ENCODE measurements at regions not wholly inside any gene's neighbourhood (a gene's known extent, or its start where the extent isn't known, plus 50 kb on each side); places are given as distances from the start of the nearest gene placed in this dataset.

- Histone ChIP-seq H3K4me3 (ENCODE audit: low read length) (no peak overlapping the region), H3F3A (ENCODE audit: insufficient read depth, low read length) (peaks cover 23% of the 10 kb centered on the region), H3K9ac (ENCODE audit: low read length) (no peak overlapping the region), H3K9me3 (replicated peaks; ENCODE audit: insufficient read depth, low read length) (no peaks in the 10 kb centered on the region), H3K9me2 (replicated peaks; ENCODE audit: insufficient read depth, low read length) (no peaks in the 10 kb centered on the region), H3K27me3 (replicated peaks; ENCODE audit: insufficient read depth, low read length) (no peaks in the 10 kb centered on the region), H3K36me3 (replicated peaks; ENCODE audit: insufficient read depth, low read length) (no peaks in the 10 kb centered on the region), H4K20me1 (ENCODE audit: insufficient read depth, low read length) (no peaks in the 10 kb centered on the region), H3K79me2 (ENCODE audit: low read length) (peaks cover 91% of the 10 kb centered on the region), H3K27ac (ENCODE audit: low read length) (no peak overlapping the region), H2AFZ (ENCODE audit: low read length) (no peak overlapping the region), H3K4me1 (ENCODE audit: low read length) (peaks cover 34% of the 10 kb centered on the region), H3K4me2 (ENCODE audit: low read depth, low read length) (peak overlapping the region; percentile 56; the same call in 1 of the 2 replicates)
- no peak for TF ChIP-seq CTCF (IDR thresholded peaks at IDR 0.05; ENCODE audit: low read length)
- no peak for TF ChIP-seq EZH2 (optimal IDR thresholded peaks at IDR 0.05; ENCODE audit: low read depth, low read length)
- no peak for DNase-seq
Measured at GRCh38 chr17:72512649-72513556, 392.1 kb downstream of the SOX9 start.

DNA sequence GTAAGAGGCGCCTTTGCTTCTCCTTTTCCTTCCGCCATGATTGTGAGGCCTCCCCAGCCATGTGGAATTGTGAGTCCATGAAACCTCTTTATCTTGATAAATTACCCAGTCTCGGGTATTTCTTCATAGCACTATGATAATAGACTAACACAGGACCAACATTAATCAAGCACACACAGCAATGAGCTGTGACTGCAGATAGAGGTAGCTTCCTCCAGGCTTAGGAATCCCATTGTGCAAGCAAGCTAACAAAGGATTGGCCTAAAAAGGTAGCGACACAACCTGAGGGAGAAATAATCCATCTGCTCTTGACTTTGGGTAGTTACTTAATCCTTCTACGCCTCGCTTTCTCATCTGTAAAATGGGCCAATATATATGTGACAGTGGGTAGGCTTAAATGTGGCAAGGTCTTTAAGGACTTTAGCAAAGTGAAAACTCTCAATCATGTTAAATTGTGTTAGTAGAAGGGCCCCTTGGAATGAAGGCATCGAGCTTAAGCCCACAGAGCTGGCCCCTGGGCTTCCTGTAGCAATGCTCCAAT lies 393.6 kb downstream of the SOX9 start:
- Histone ChIP-seq H3K9me2 (replicated peaks; ENCODE audit: insufficient read depth, low read length) (no peaks in the 10 kb centered on the region), H3F3A (ENCODE audit: insufficient read depth, low read length) (peaks cover 23% of the 10 kb centered on the region), H3K4me1 (ENCODE audit: low read length) (peaks cover 34% of the 10 kb centered on the region), H3K9me3 (replicated peaks; ENCODE audit: insufficient read depth, low read length) (no peaks in the 10 kb centered on the region), H3K4me2 (ENCODE audit: low read depth, low read length) (no peak overlapping the region), H3K79me2 (ENCODE audit: low read length) (peaks cover 91% of the 10 kb centered on the region), H4K20me1 (ENCODE audit: insufficient read depth, low read length) (no peaks in the 10 kb centered on the region), H2AFZ (ENCODE audit: low read length) (no peak overlapping the region), H3K36me3 (replicated peaks; ENCODE audit: insufficient read depth, low read length) (no peaks in the 10 kb centered on the region), H3K27me3 (replicated peaks; ENCODE audit: insufficient read depth, low read length) (no peaks in the 10 kb centered on the region), H3K9ac (ENCODE audit: low read length) (no peak overlapping the region), H3K4me3 (ENCODE audit: low read length) (no peak overlapping the region), H3K27ac (ENCODE audit: low read length) (no peak overlapping the region)
- TF ChIP-seq EZH2phosphoT487 (IDR thresholded peaks at IDR 0.05; ENCODE audit: low read length) (no peak), EZH2 (optimal IDR thresholded peaks at IDR 0.05; ENCODE audit: low read depth, low read length) (no peak), CTCF (IDR thresholded peaks at IDR 0.05; ENCODE audit: low read length) (no peak)
- no peak for DNase-seq

- H3K4me2 ChIP-seq (ENCODE audit: low read depth, low read length): no peak overlapping the region
- no peak overlapping the region for H3K9ac ChIP-seq (ENCODE audit: low read length)
- H3F3A ChIP-seq (ENCODE audit: insufficient read depth, low read length): peaks cover 23% of the 10 kb centered on the region
- H3K4me3 ChIP-seq (ENCODE audit: low read length): no peak overlapping the region
- no peaks in the 10 kb centered on the region for H4K20me1 ChIP-seq (ENCODE audit: insufficient read depth, low read length)
- H3K27ac ChIP-seq (ENCODE audit: low read length): no peak overlapping the region
- no peaks in the 10 kb centered on the region for H3K36me3 ChIP-seq (replicated peaks; ENCODE audit: insufficient read depth, low read length)
- DNase-seq: no peak
- no peaks in the 10 kb centered on the region for H3K27me3 ChIP-seq (replicated peaks; ENCODE audit: insufficient read depth, low read length)
- H3K4me1 ChIP-seq (ENCODE audit: low read length): peaks cover 29% of the 10 kb centered on the region
- TF ChIP-seq CTCF (IDR thresholded peaks at IDR 0.05; ENCODE audit: low read length) (no peak), EZH2 (optimal IDR thresholded peaks at IDR 0.05; ENCODE audit: low read depth, low read length) (no peak), EZH2phosphoT487 (IDR thresholded peaks at IDR 0.05; ENCODE audit: low read length) (no peak)
- no peaks in the 10 kb centered on the region for H3K9me2 ChIP-seq (replicated peaks; ENCODE audit: insufficient read depth, low read length)
- H2AFZ ChIP-seq (ENCODE audit: low read length): no peak overlapping the region
- peaks cover 91% of the 10 kb centered on the region for H3K79me2 ChIP-seq (ENCODE audit: low read length)
- no peaks in the 10 kb centered on the region for H3K9me3 ChIP-seq (replicated peaks; ENCODE audit: insufficient read depth, low read length)
Measured at GRCh38 chr17:72514891-72515290, 394.1 kb downstream of the SOX9 start.
